HCT116 (cell line): ENCODE measurements at regions not wholly inside any gene's neighbourhood (a gene's known extent, or its start where the extent isn't known, plus 50 kb on each side); places are given as distances from the start of the nearest gene placed in this dataset.

Experiments used
- ATAC-seq: fragments of 200-7000 bp; cut with Tn5 transposase; 2 replicates; pipeline ENCODE4 v1.9.1; 2020; ENCODE audit warnings: mild to moderate bottlenecking, moderate library complexity
- BruUV-seq: library from RNA; stranded (reverse); fragments of 400-500 nt; replicated peaks from 2 replicates; lab custom pipeline; 2021; lab: Mats Ljungman, UMichigan
- CTCF ChIA-PET: fragments of 300-600 bp; sonication (Branson Sonifier 250); formaldehyde crosslinking; loops from one replicate; lab custom pipeline; 2021; ENCODE audit warnings: antibody characterized with exemption; lab: Charles Lee
- POLR2A ChIA-PET: fragments of 300-600, 350-600 bp; sonication (Branson Sonifier 250); formaldehyde crosslinking; loops from one replicate; lab custom pipeline; 2021; ENCODE audit warnings: antibody characterized with exemption; lab: Charles Lee
- RAD21 ChIA-PET, 2 experiments: fragments of 300-600 bp; sonication (Branson Sonifier 250); formaldehyde crosslinking; loops; one replicate each; lab custom pipeline; 2023; ENCODE audit warnings: low total read pairs in 2 of 2; ENCODE audit not compliant: uncharacterized antibody in 2 of 2, unreplicated experiment in 2 of 2, low non-redundant PET in 1 of 2; lab: Charles Lee
- DNase-seq: peaks from one replicate; pipeline ENCODE4 v3.0.0-alpha.2; 2010; ENCODE audit warnings: low read depth, low spot score
- H2AFZ ChIP-seq: fragments of 200-600 bp; shearing (Covaris generic), sonication (generic); 2 replicates; pipeline ENCODE4 v1.6.1; 2017; ENCODE audit warnings: low read depth, mixed run types, mixed read lengths, antibody characterized with exemption, low read length; ENCODE audit not compliant: poor library complexity, severe bottlenecking
- H3K27ac ChIP-seq: 2 replicates; pipeline ENCODE4 v1.5.1; 2012; ENCODE audit warnings: low read depth, low read length
- H3K27me3 ChIP-seq: fragments of 200-600 bp; sonication (generic); 2 replicates; pipeline ENCODE4 v1.6.1; 2016; ENCODE audit warnings: mixed run types, low read length, mixed read lengths; ENCODE audit not compliant: insufficient read depth
- H3K36me3 ChIP-seq, 2 experiments: fragments of 200-500 bp in 1 of 2; fragments of 200-600 bp in 1 of 2; sonication (Bioruptor generic) in 1 of 2; sonication (generic) in 1 of 2; 2 replicates each; pipeline versions ENCODE4 v1.5.1 to v1.6.1; 2014 to 2016; ENCODE audit warnings: low read length in 2 of 2, inconsistent platforms in 1 of 2, mixed read lengths in 1 of 2, mixed run types in 1 of 2; ENCODE audit not compliant: insufficient read depth in 2 of 2, control insufficient read depth in 1 of 2
- H3K4me1 ChIP-seq, 2 experiments: fragments of 200-600 bp in 1 of 2; sonication (generic) in 1 of 2; 2 replicates each; pipeline versions ENCODE4 v1.5.1 to v1.6.1; 2012 to 2017; ENCODE audit warnings: low read length in 2 of 2, inconsistent platforms in 1 of 2, mild to moderate bottlenecking in 1 of 2, mixed read lengths in 1 of 2, mixed run types in 1 of 2, moderate library complexity in 1 of 2; ENCODE audit not compliant: insufficient read depth in 2 of 2, control insufficient read depth in 1 of 2
- H3K4me2 ChIP-seq: fragments of 200-600 bp; sonication (generic); 2 replicates; pipeline ENCODE4 v1.6.1; 2017; ENCODE audit warnings: mixed run types, low read length, mixed read lengths
- H3K4me3 ChIP-seq, 2 experiments: fragments of 200-600 bp in 1 of 2; sonication (generic) in 1 of 2; replicated peaks in 1 of 2; 2 replicates each; pipeline ENCODE4 v1.5.1; 2011 to 2016; ENCODE audit warnings: low read length in 2 of 2, control low read depth in 1 of 2, low read depth in 1 of 2, mild to moderate bottlenecking in 1 of 2, mixed read lengths in 1 of 2, mixed run types in 1 of 2
- H3K79me2 ChIP-seq: fragments of 200-600 bp; sonication (generic); 2 replicates; pipeline ENCODE4 v1.6.1; 2017; ENCODE audit warnings: mild to moderate bottlenecking, mixed run types, low read length, moderate library complexity, mixed read lengths; ENCODE audit not compliant: insufficient read depth
- H3K9ac ChIP-seq: fragments of 200-600 bp; sonication (generic); 2 replicates; pipeline ENCODE4 v1.6.1; 2016; ENCODE audit warnings: low read length, mixed read lengths
- H3K9me2 ChIP-seq: fragments of 200-600 bp; sonication (generic), shearing (Covaris generic); 2 replicates; pipeline ENCODE4 v1.6.1; 2017; ENCODE audit warnings: mixed run types, mild to moderate bottlenecking, moderate library complexity; ENCODE audit not compliant: insufficient read depth
- H3K9me3 ChIP-seq, 2 experiments: fragments of 200-500 bp in 1 of 2; fragments of 200-600 bp in 1 of 2; sonication (Bioruptor generic) in 1 of 2; sonication (generic) in 1 of 2; 2 replicates each; pipeline ENCODE4 v1.6.1; 2014 to 2017; ENCODE audit warnings: low read length in 2 of 2, mixed read lengths in 2 of 2, inconsistent platforms in 1 of 2, low read depth in 1 of 2, mild to moderate bottlenecking in 1 of 2, mixed run types in 1 of 2, moderate library complexity in 1 of 2; ENCODE audit not compliant: control insufficient read depth in 1 of 2, insufficient read depth in 1 of 2
- H4K20me1 ChIP-seq: fragments of 200-600 bp; sonication (generic), shearing (Covaris generic); 2 replicates; pipeline ENCODE4 v1.6.1; 2017; ENCODE audit warnings: mixed run types, mild to moderate bottlenecking, moderate library complexity; ENCODE audit not compliant: insufficient read depth
- CEBPB ChIP-seq: IDR thresholded peaks from 2 replicates; pipeline ENCODE4 v1.6.1; 2012; ENCODE audit warnings: low read depth
- EGR1 ChIP-seq: IDR thresholded peaks from 2 replicates; pipeline ENCODE4 v1.6.1; 2012; ENCODE audit warnings: low read depth
- EZH2phosphoT487 ChIP-seq: fragments of 200-600 bp; IDR thresholded peaks from 2 replicates; pipeline ENCODE4 v1.6.1; 2018; ENCODE audit warnings: antibody characterized with exemption, borderline replicate concordance
- POLR2A ChIP-seq: IDR thresholded peaks from 2 replicates; pipeline ENCODE4 v1.7.0; 2011; ENCODE audit warnings: borderline replicate concordance; ENCODE audit not compliant: insufficient read depth, insufficient read length; ENCODE audit errors: extremely low read depth
- intact Hi-C: fragments of 100-400 bp; cut with micrococcal nuclease; formaldehyde crosslinking; loops from 2 replicates; pipeline ENCODE4 v1.10.0; 2022
- TF ChIP-seq, protein P1 (sequence below): IDR thresholded peaks from 2 replicates; pipeline ENCODE4 v1.6.1; 2011; ENCODE audit warnings: mild to moderate bottlenecking, low read length, moderate library complexity; ENCODE audit not compliant: insufficient replicate concordance; ENCODE audit errors: extremely low read depth
- TF ChIP-seq, protein P2 (sequence below): IDR thresholded peaks from 2 replicates; pipeline ENCODE4 v1.6.1; 2012

DNA sequence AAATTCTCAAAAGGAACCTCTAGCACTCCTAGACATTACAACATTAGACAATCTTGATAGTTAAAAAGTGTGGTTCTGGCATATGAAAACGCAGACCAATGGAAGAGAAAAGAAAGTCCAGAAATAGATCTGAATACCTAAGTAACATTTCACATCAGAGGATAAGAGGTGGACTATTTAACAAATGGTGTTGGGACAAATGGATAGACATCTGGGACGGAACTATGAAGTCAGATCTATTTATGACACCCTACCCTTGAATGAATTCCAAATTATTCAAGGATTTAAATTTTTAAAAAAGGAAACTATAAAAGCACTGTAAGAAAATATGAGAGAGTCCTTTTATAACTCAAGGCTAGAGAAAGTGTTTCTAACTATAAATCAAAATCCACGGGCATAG is 111.3 kb downstream of the SCN11A start:
- Histone ChIP-seq H3K9me2 (no peaks in the 10 kb centered on the region), H3K79me2 (no peaks in the 10 kb centered on the region), H3K4me1 (no peaks in the 10 kb centered on the region), H4K20me1 (no peaks in the 10 kb centered on the region), H3K9me3 (no peaks in the 10 kb centered on the region), H3K27me3 (no peaks in the 10 kb centered on the region), H2AFZ (no peak overlapping the region), H3K4me3 (no peak overlapping the region), H3K9ac (no peak overlapping the region), H3K4me2 (no peak overlapping the region), H3K27ac (no peak overlapping the region), H3K36me3 (no peaks in the 10 kb centered on the region)
- no peak for TF ChIP-seq EGR1
- TF ChIP-seq EZH2phosphoT487, result no peak
- RAD21 ChIA-PET, result no interaction called here
- BruUV-seq, result no TSS peak
- DNase-seq (no peak), ATAC-seq (no peak)
- CTCF ChIA-PET, result no interaction called here
- POLR2A ChIA-PET, result no interaction called here
- intact Hi-C loops, result no loop called here

DNA sequence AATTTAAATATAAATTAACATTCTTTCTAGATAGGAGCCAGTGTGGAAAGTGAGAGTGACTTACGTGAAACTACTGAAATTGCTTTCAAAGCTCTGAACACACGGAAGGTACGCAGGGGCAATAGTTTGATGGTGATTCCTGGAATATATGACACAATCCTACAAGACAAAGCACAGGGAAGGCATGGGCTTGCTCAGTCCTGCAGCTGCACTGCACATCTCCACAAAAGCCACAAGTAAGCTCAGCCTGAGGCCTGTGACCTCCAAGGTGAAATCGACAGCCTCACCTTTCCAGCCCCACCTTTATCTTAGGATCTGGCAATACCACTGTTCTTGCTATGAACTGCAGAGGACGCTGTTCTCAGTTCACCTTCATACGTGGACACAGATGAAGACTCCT is 109.3 kb upstream of the SCN10A start:
- Histone ChIP-seq H3K36me3 (no peaks in the 10 kb centered on the region), H3K79me2 (no peaks in the 10 kb centered on the region), H3K9me3 (no peaks in the 10 kb centered on the region), H3K9me2 (no peaks in the 10 kb centered on the region), H3K9ac (no peak overlapping the region), H3K4me3 (no peak overlapping the region), H4K20me1 (no peaks in the 10 kb centered on the region), H3K4me1 (no peaks in the 10 kb centered on the region), H3K4me2 (no peak overlapping the region), H3K27me3 (peaks cover 32% of the 10 kb centered on the region), H3K27ac (no peak overlapping the region), H2AFZ (no peak overlapping the region)
- TF ChIP-seq, protein P1, sequence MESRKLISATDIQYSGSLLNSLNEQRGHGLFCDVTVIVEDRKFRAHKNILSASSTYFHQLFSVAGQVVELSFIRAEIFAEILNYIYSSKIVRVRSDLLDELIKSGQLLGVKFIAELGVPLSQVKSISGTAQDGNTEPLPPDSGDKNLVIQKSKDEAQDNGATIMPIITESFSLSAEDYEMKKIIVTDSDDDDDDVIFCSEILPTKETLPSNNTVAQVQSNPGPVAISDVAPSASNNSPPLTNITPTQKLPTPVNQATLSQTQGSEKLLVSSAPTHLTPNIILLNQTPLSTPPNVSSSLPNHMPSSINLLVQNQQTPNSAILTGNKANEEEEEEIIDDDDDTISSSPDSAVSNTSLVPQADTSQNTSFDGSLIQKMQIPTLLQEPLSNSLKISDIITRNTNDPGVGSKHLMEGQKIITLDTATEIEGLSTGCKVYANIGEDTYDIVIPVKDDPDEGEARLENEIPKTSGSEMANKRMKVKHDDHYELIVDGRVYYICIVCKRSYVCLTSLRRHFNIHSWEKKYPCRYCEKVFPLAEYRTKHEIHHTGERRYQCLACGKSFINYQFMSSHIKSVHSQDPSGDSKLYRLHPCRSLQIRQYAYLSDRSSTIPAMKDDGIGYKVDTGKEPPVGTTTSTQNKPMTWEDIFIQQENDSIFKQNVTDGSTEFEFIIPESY, result no peak
- TF ChIP-seq, protein P2, sequence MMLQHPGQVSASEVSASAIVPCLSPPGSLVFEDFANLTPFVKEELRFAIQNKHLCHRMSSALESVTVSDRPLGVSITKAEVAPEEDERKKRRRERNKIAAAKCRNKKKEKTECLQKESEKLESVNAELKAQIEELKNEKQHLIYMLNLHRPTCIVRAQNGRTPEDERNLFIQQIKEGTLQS, result no peak
- TF ChIP-seq CEBPB, result no peak
- no peak for TF ChIP-seq POLR2A
- ChIA-PET RAD21 (no interaction called here), POLR2A (no interaction called here), CTCF (no interaction called here)
- ATAC-seq (no peak), DNase-seq (no peak)
- no TSS peak for BruUV-seq
- intact Hi-C loops, result no loop called here
